HG02970 (cell line): ENCODE measurements at regions not wholly inside any gene's neighbourhood (a gene's known extent, or its start where the extent isn't known, plus 50 kb on each side); places are given as distances from the start of the nearest gene placed in this dataset.
"Not testable (repeated sequence)": the region's sequence is repeated elsewhere in the genome, so short reads cannot be mapped to it uniquely, and the experiment has no call there.

ENCODE experiments used
- ATAC-seq: cut with Tn5 transposase; IDR thresholded peaks from one replicate; pipeline ENCODE4 v1.9.1; 2021; ENCODE audit warnings: mild to moderate bottlenecking, moderate library complexity, moderate number of reproducible peaks; ENCODE audit not compliant: unreplicated experiment, low FRiP score

GRCh38 chr4:9505341-9505740 is 61.1 kb downstream of the DEFB131A start:
- ATAC-seq, result not testable (repeated sequence)

- ATAC-seq, result not testable (repeated sequence)
These were observed 62.5 kb downstream of the DEFB131A start for GRCh38 chr4:9506672-9507071.

- not testable (repeated sequence) for ATAC-seq
These were observed 68.7 kb downstream of the DEFB131A start for GRCh38 chr4:9512941-9513340.

- ATAC-seq, result not testable (repeated sequence)
These were observed 75.4 kb downstream of the DEFB131A start for GRCh38 chr4:9519631-9520030.

GRCh38 chr4:9522903-9523302 is 78.7 kb downstream of the DEFB131A start:
- not testable (repeated sequence) for ATAC-seq

- ATAC-seq, result not testable (repeated sequence)
These were observed 80.2 kb downstream of the DEFB131A start for GRCh38 chr4:9524406-9524805.

- not testable (repeated sequence) for ATAC-seq
These were observed 88.1 kb downstream of the DEFB131A start for GRCh38 chr4:9532134-9532862.

- not testable (repeated sequence) for ATAC-seq
These were observed 88.6 kb downstream of the DEFB131A start for GRCh38 chr4:9532863-9533192.

- ATAC-seq, result not testable (repeated sequence)
These were observed 92.9 kb downstream of the DEFB131A start for GRCh38 chr4:9537101-9537500.

- ATAC-seq, result not testable (repeated sequence)
These were observed 95.8 kb downstream of the DEFB131A start for GRCh38 chr4:9539939-9540520.

GRCh38 chr4:9541388-9541915 is 97.2 kb downstream of the DEFB131A start:
- not testable (repeated sequence) for ATAC-seq

GRCh38 chr4:9544851-9545250 is 100.6 kb downstream of the DEFB131A start:
- not testable (repeated sequence) for ATAC-seq

GRCh38 chr4:9547470-9547869 is 103.3 kb downstream of the DEFB131A start:
- not testable (repeated sequence) for ATAC-seq

GRCh38 chr4:9556076-9556475 is 111.9 kb downstream of the DEFB131A start:
- ATAC-seq, result not testable (repeated sequence)

GRCh38 chr4:9577869-9578268 is 133.7 kb downstream of the DEFB131A start:
- ATAC-seq, result not testable (repeated sequence)

GRCh38 chr4:9582880-9583279 is 138.7 kb downstream of the DEFB131A start:
- ATAC-seq, result not testable (repeated sequence)

- no peak for ATAC-seq
These were observed 147.8 kb downstream of the DEFB131A start for GRCh38 chr4:9592010-9592409.

GRCh38 chr4:9594948-9595347 is 150.7 kb downstream of the DEFB131A start:
- ATAC-seq, result no peak

GRCh38 chr4:9595531-9595930 is 151.3 kb downstream of the DEFB131A start:
- not testable (repeated sequence) for ATAC-seq

GRCh38 chr4:9599266-9599665 is 155.1 kb downstream of the DEFB131A start:
- ATAC-seq, result no peak

- ATAC-seq, result no peak
These were observed 156.0 kb downstream of the DEFB131A start for GRCh38 chr4:9600246-9600645.
